H1 (cell line): ENCODE measurements at regions not wholly inside any gene's neighbourhood (a gene's known extent, or its start where the extent isn't known, plus 50 kb on each side); places are given as distances from the start of the nearest gene placed in this dataset.
A peak's percentile ranks its signal among the peaks of the same experiment; 100 is the strongest.

ENCODE experiments used
- CTCF ChIA-PET: fragments of 300-600 bp; sonication (Branson Sonifier 250); formaldehyde crosslinking; loops from one replicate; lab custom pipeline; 2021; ENCODE audit not compliant: partially characterized antibody; lab: Charles Lee
- POLR2A ChIA-PET: fragments of 300-600 bp; sonication (Branson Sonifier 250); formaldehyde crosslinking; loops from one replicate; lab custom pipeline; 2021; ENCODE audit warnings: inconsistent platforms; ENCODE audit not compliant: partially characterized antibody; lab: Charles Lee
- DNase-seq, 2 experiments: peaks; one replicate each; pipeline versions ENCODE4 v3.0.0 to v3.0.0-alpha.2; 2010 to 2022; ENCODE audit warnings: low spot score in 2 of 2, low read depth in 1 of 2, mixed read lengths in 1 of 2
- FAIRE-seq: peaks from 2 replicates; lab custom pipeline; 2011; peaks lifted over from hg19 to GRCh38; lab: Jason Lieb, UNC
- H2AFZ ChIP-seq: 2 replicates; pipeline ENCODE4 v1.8.1; 2012; ENCODE audit warnings: low read length, inconsistent platforms
- H2AK5ac ChIP-seq: 2 replicates; pipeline ENCODE4 v1.6.1; 2013; ENCODE audit warnings: low read depth, low read length
- H2BK120ac ChIP-seq: replicated peaks from 2 replicates; pipeline ENCODE3; 2013; ENCODE audit warnings: low read depth, low read length, inconsistent platforms
- H2BK12ac ChIP-seq: 2 replicates; pipeline ENCODE4 v1.6.1; 2013; ENCODE audit warnings: low read depth, low read length
- H2BK15ac ChIP-seq: 2 replicates; pipeline ENCODE4 v1.6.1; 2013; ENCODE audit warnings: low read length
- H2BK20ac ChIP-seq: 2 replicates; pipeline ENCODE4 v1.6.1; 2013; ENCODE audit warnings: low read length
- H2BK5ac ChIP-seq: 2 replicates; pipeline ENCODE4 v1.6.1; 2013; ENCODE audit warnings: low read depth, low read length
- H3K14ac ChIP-seq: 2 replicates; pipeline ENCODE4 v1.6.1; 2013; ENCODE audit warnings: inconsistent platforms; ENCODE audit not compliant: insufficient read length
- H3K18ac ChIP-seq: 2 replicates; pipeline ENCODE4 v1.6.1; 2013; ENCODE audit warnings: low read length; ENCODE audit errors: extremely low read depth
- H3K23ac ChIP-seq: 2 replicates; pipeline ENCODE4 v1.6.1; 2013; ENCODE audit warnings: inconsistent platforms; ENCODE audit not compliant: insufficient read length
- H3K23me2 ChIP-seq: 2 replicates; pipeline ENCODE4 v1.6.1; 2013; ENCODE audit warnings: low read depth, low read length
- H3K27ac ChIP-seq: 2 replicates; pipeline ENCODE4 v1.6.1; 2011; ENCODE audit warnings: low read depth, low read length, inconsistent platforms
- H3K27me3 ChIP-seq, 4 experiments: replicated peaks in 1 of 4; 1 replicate in 1 of 4; 2 replicates in 3 of 4; pipeline versions ENCODE4 v1.6.1 to v1.8.1; 2011 to 2013; ENCODE audit warnings: low read length in 3 of 4, mild to moderate bottlenecking in 3 of 4, inconsistent platforms in 2 of 4, mixed read lengths in 2 of 4, moderate library complexity in 1 of 4; ENCODE audit not compliant: control insufficient read depth in 3 of 4, insufficient read depth in 3 of 4; ENCODE audit errors: extremely low read depth in 1 of 4
- H3K36me3 ChIP-seq, 4 experiments: 2 replicates each; pipeline versions ENCODE4 v1.6.1 to v1.8.1; 2011 to 2013; ENCODE audit warnings: mild to moderate bottlenecking in 4 of 4, low read length in 3 of 4, moderate library complexity in 2 of 4, control low read depth in 1 of 4, inconsistent platforms in 1 of 4; ENCODE audit not compliant: insufficient read depth in 4 of 4, control insufficient read depth in 2 of 4
- H3K4ac ChIP-seq: replicated peaks from 2 replicates; pipeline ENCODE3; 2013; ENCODE audit warnings: low read length, low read depth, mixed read lengths, inconsistent platforms; ENCODE audit not compliant: insufficient read length
- H3K4me1 ChIP-seq, 4 experiments: replicated peaks in 1 of 4; 1 replicate in 1 of 4; 2 replicates in 3 of 4; pipeline versions ENCODE4 v1.6.1 to v1.8.1; 2011 to 2013; ENCODE audit warnings: low read length in 3 of 4, inconsistent platforms in 2 of 4, mixed read lengths in 1 of 4; ENCODE audit not compliant: insufficient read depth in 4 of 4, control insufficient read depth in 3 of 4
- H3K4me2 ChIP-seq, 2 experiments: 2 replicates each; pipeline versions ENCODE4 v1.6.1 to v1.8.1; 2011 to 2013; ENCODE audit warnings: low read depth in 2 of 2, low read length in 2 of 2, control low read depth in 1 of 2, inconsistent platforms in 1 of 2, mild to moderate bottlenecking in 1 of 2; ENCODE audit not compliant: insufficient read depth in 1 of 2
- H3K4me3 ChIP-seq, 4 experiments: fragments of 200-600, 300-600 bp in 1 of 4; sonication (generic), shearing (Covaris generic), sonication (Bioruptor Twin) in 1 of 4; 2 replicates each; pipeline versions ENCODE4 v1.5.1 to v1.8.1; 2011 to 2016; ENCODE audit warnings: low read length in 4 of 4, low read depth in 3 of 4, control low read depth in 2 of 4, inconsistent platforms in 2 of 4, mild to moderate bottlenecking in 2 of 4, mixed read lengths in 1 of 4, moderate library complexity in 1 of 4; ENCODE audit not compliant: insufficient read depth in 2 of 4; ENCODE audit errors: extremely low read depth in 1 of 4
- H3K56ac ChIP-seq: replicated peaks from 2 replicates; pipeline ENCODE3; 2013; ENCODE audit warnings: low read depth, mild to moderate bottlenecking, mixed read lengths, low read length, inconsistent platforms; ENCODE audit not compliant: insufficient read length
- H3K79me1 ChIP-seq: 2 replicates; pipeline ENCODE4 v1.6.1; 2013; ENCODE audit warnings: low read depth, low read length, control low read depth
- H3K79me2 ChIP-seq, 2 experiments: 2 replicates each; pipeline versions ENCODE4 v1.6.1 to v1.8.1; 2012 to 2013; ENCODE audit warnings: low read length in 2 of 2, mild to moderate bottlenecking in 2 of 2, inconsistent platforms in 1 of 2; ENCODE audit not compliant: insufficient read depth in 2 of 2, control insufficient read depth in 1 of 2
- H3K9ac ChIP-seq, 4 experiments: replicated peaks in 1 of 4; 1 replicate in 1 of 4; 2 replicates in 3 of 4; pipeline versions ENCODE4 v1.6.1 to v1.8.1; 2011 to 2013; ENCODE audit warnings: low read depth in 3 of 4, low read length in 3 of 4, control low read depth in 2 of 4, mild to moderate bottlenecking in 2 of 4, moderate library complexity in 2 of 4, inconsistent platforms in 1 of 4; ENCODE audit errors: extremely low read depth in 1 of 4
- H3K9me3 ChIP-seq, 2 experiments: 2 replicates each; pipeline versions ENCODE4 v1.6.1 to v1.8.1; 2012 to 2013; ENCODE audit warnings: mild to moderate bottlenecking in 2 of 2, moderate library complexity in 2 of 2, control low read depth in 1 of 2, inconsistent platforms in 1 of 2, low read depth in 1 of 2, low read length in 1 of 2, mixed read lengths in 1 of 2; ENCODE audit not compliant: insufficient read depth in 2 of 2
- H4K20me1 ChIP-seq, 2 experiments: replicated peaks in 1 of 2; 2 replicates each; pipeline versions ENCODE3 to v1.8.1; 2011 to 2013; ENCODE audit warnings: inconsistent platforms in 2 of 2, low read length in 2 of 2, mild to moderate bottlenecking in 1 of 2; ENCODE audit not compliant: insufficient read depth in 2 of 2, control insufficient read depth in 1 of 2
- H4K5ac ChIP-seq: 2 replicates; pipeline ENCODE4 v1.6.1; 2013; ENCODE audit warnings: low read length, low read depth, mixed read lengths, inconsistent platforms; ENCODE audit not compliant: insufficient read length
- H4K8ac ChIP-seq: 2 replicates; pipeline ENCODE4 v1.8.0; 2013; ENCODE audit warnings: mild to moderate bottlenecking, moderate library complexity, low read length, inconsistent platforms; ENCODE audit not compliant: insufficient read depth; ENCODE audit errors: extremely low read depth
- H4K91ac ChIP-seq: replicated peaks from 2 replicates; pipeline ENCODE3; 2013; ENCODE audit warnings: low read length, mixed read lengths, inconsistent platforms; ENCODE audit not compliant: insufficient read length
- ATF2 ChIP-seq: IDR thresholded peaks from 2 replicates; pipeline ENCODE4 v1.6.1; 2012; ENCODE audit warnings: low read length, inconsistent platforms
- BRCA1 ChIP-seq: IDR thresholded peaks from 2 replicates; pipeline ENCODE4 v1.6.1; 2012; ENCODE audit warnings: low read depth, low read length, improper control_type of control experiment
- CHD2 ChIP-seq: IDR thresholded peaks from 2 replicates; pipeline ENCODE4 v1.6.1; 2012; ENCODE audit warnings: low read length, improper control_type of control experiment
- EZH2 ChIP-seq: fragments of 200-600 bp; sonication (generic); IDR thresholded peaks from 2 replicates; pipeline ENCODE4 v1.7.1; 2012; ENCODE audit warnings: low read depth, mild to moderate bottlenecking, moderate library complexity, low read length, inconsistent platforms; ENCODE audit not compliant: severe bottlenecking
- KDM4A ChIP-seq: IDR thresholded peaks from one replicate; pipeline ENCODE4 v1.7.1; 2012; ENCODE audit warnings: low read depth, mild to moderate bottlenecking, moderate library complexity, low read length, inconsistent platforms; ENCODE audit not compliant: severe bottlenecking
- MAX ChIP-seq: IDR thresholded peaks from 2 replicates; pipeline ENCODE4 v1.6.1; 2012; ENCODE audit warnings: inconsistent platforms
- PHF8 ChIP-seq: fragments of 200-600 bp; sonication (generic); conservative IDR thresholded peaks from 2 replicates; pipeline ENCODE4 v1.7.1; 2012; ENCODE audit warnings: low read depth, mild to moderate bottlenecking, inconsistent platforms, low read length, moderate library complexity
- POLR2AphosphoS5 ChIP-seq: IDR thresholded peaks from 2 replicates; pipeline ENCODE4 v1.6.1; 2011; ENCODE audit warnings: low read depth, low read length
- RFX5 ChIP-seq: IDR thresholded peaks from 2 replicates; pipeline ENCODE4 v1.6.1; 2011; ENCODE audit warnings: low read depth, low read length, improper control_type of control experiment, borderline replicate concordance
- TAF7 ChIP-seq: optimal IDR thresholded peaks from 2 replicates; pipeline ENCODE3; 2011; ENCODE audit warnings: low read depth, mild to moderate bottlenecking, inconsistent platforms, low read length, moderate library complexity, borderline replicate concordance
- TEAD4 ChIP-seq: IDR thresholded peaks from 2 replicates; pipeline ENCODE4 v1.6.1; 2012; ENCODE audit warnings: low read depth, low read length, inconsistent platforms, mixed read lengths
- ZNF274 ChIP-seq: IDR thresholded peaks from 2 replicates; pipeline ENCODE4 v1.7.0; 2012; ENCODE audit warnings: low read length, borderline replicate concordance; ENCODE audit errors: extremely low read depth
- WGBS, 2 experiments: shearing (Covaris generic) in 1 of 2; methylation state at CpG; one replicate each; pipeline versions ENCODE4 v1.1.6 to v1.1.7; 2013 to 2015; ENCODE audit warnings: low lambda C conversion rate in 2 of 2, mixed read lengths in 2 of 2, inconsistent platforms in 1 of 2, low coverage in 1 of 2, missing lambda C conversion rate in 1 of 2; ENCODE audit not compliant: insufficient replicate concordance in 2 of 2, insufficient coverage in 1 of 2, insufficient read length in 1 of 2; ENCODE audit errors: extremely low coverage in 1 of 2, missing lambda C conversion rate in 1 of 2; 5-methylcytosine and 5-hydroxymethylcytosine counted together

- ChIA-PET CTCF (interaction anchor here (0.6 to 2.1 kb wide), 3 partner anchors 22 to 423 kb away, joined by 3 to 7 read pairs (median 3); no protein-coding TSS in a partner anchor), POLR2A (no interaction called here)
- Histone ChIP-seq H2BK15ac (no peak overlapping the region), H2BK5ac (no peak overlapping the region), H3K4me2 (no peak overlapping the region), H2BK120ac (no peak overlapping the region), H4K20me1 (no peaks in the 10 kb centered on the region), H3K27me3 (no peaks in the 10 kb centered on the region), H3K4me3 (no peak overlapping the region), H3K23me2 (no peaks in the 10 kb centered on the region), H3K79me2 (no peaks in the 10 kb centered on the region), H4K91ac (no peak overlapping the region), H2BK12ac (no peak overlapping the region), H3K4me1 (no peaks in the 10 kb centered on the region), H3K36me3 (no peaks in the 10 kb centered on the region), H3K18ac (no peak overlapping the region), H4K8ac (no peak overlapping the region), H3K27ac (no peak overlapping the region), H3K14ac (no peak overlapping the region), H3K9ac (peak overlapping the region in 1 of 4 experiments; percentile 3; a peak in 1 of 7 replicates), H2AFZ (no peak overlapping the region), H3K9me3 (no peaks in the 10 kb centered on the region), H3K79me1 (no peaks in the 10 kb centered on the region), H3K56ac (no peak overlapping the region), H3K23ac (no peak overlapping the region), H4K5ac (no peak overlapping the region), H2BK20ac (no peak overlapping the region), H3K4ac (no peak overlapping the region), H2AK5ac (no peak overlapping the region)
- WGBS, 2 experiments = 95% methylated on average over 1 of the region's 1 CpG; no CpG with 5 or more reads in 1 of the 2 experiments
- DNase-seq (no peak), FAIRE-seq (no peak)
- no peak for TF ChIP-seq BRCA1
- no peak for TF ChIP-seq ATF2
- TF ChIP-seq TEAD4 = no peak
- TF ChIP-seq EZH2 = no peak
- TF ChIP-seq MAX = no peak
- no peak for TF ChIP-seq POLR2AphosphoS5
- no peak for TF ChIP-seq KDM4A
- TF ChIP-seq RFX5 = no peak
- no peak for TF ChIP-seq PHF8
- TF ChIP-seq CHD2 = no peak
- TF ChIP-seq ZNF274 = no peak
- no peak for TF ChIP-seq TAF7
Observed at GRCh38 chr13:46983881-46984280, 87.0 kb upstream of the HTR2A start.
